ENCODE measurements at regions not wholly inside any gene's neighbourhood (a gene's known extent, or its start where the extent isn't known, plus 50 kb on each side); places are given as distances from the start of the nearest gene placed in this dataset.

DNA sequence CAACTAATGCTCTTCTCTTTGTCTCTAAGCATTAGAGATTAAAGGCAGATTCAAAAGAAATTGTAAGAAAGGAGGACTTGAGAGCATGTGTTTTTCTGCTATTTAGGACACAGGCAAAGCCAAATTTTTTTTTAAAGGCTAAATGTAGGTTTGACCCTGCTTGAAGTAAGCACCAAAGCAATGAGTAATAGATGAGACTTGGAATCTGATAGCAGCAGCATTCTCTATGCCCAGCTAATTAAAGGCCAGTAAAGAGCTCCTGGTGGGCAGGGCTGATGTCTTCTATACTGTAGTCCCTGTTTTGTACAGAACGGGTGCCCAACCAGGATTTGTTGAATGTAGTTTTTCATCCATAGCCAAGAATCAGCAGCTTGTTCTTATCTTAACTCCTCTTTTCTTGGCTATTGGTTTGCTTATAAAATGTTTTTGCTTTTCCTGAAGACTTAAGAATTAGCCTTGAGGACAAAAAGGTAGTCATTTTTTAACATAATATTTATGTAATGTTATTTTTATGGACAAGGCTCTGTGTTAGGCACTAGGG is 179.6 kb downstream of the LMO4 start:
- no peak for DNase-seq (ENCODE audit: low read depth in 2 of 2)

DNA sequence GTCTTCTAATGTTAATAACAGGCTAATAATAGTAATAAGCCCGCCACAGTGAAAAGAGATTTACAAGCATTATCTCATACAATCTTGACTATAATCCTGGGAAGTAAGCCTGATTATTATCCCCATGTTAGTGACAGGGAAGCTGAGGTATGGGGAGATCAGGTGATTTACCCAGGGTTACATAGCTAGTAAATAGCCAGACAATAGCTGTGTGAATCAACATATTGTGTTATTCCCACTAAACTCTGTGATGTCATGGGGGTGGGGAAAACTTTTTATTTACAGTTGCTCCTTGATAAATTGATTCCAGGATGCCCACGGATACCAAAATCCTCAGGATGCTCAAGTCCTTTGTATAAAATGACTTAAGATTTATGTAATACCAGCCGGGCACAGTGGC is 181.9 kb downstream of the LMO4 start:
- no peak for DNase-seq (ENCODE audit: low read depth in 2 of 2)

DNA sequence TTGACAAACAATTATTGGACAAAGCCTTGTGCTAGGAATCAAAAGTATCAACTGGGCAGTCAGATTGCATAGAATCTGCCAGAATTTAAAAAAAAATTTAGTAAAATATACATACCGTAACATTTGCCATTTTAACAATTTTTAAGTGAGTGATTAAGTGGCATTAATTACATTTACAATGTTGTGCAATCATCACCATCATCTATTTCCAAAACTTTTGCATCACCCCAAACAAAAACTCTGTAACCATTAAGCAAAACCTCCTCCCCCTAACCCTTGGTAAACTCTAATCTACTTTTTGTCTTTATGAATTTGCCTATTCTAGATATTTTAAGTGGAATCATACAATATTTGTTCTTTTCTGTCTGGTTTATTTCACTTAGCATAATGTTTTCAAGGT is 182.8 kb downstream of the LMO4 start:
- DNase-seq (ENCODE audit: low read depth in 2 of 2) = no peak

DNA sequence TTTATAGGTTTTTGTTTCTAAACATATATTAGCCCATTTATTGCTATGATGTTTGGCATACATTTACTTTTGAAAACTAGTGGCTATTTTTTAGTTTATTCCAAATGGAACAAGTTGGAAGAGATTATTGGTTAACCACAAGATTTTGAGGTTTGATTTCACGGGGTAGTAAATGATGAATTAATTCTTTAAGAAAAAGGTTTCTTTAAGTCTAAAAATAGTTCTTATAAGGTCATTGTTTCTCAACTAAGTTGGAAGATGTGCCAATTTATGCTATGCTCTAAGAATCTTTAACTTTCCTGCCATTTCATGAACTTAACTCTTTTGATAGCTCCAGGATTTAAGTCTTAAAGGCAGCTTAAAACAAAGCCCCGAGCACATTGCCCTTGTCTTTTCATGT is 183.8 kb downstream of the LMO4 start:
- no peak for DNase-seq (ENCODE audit: low read depth in 2 of 2)

DNA sequence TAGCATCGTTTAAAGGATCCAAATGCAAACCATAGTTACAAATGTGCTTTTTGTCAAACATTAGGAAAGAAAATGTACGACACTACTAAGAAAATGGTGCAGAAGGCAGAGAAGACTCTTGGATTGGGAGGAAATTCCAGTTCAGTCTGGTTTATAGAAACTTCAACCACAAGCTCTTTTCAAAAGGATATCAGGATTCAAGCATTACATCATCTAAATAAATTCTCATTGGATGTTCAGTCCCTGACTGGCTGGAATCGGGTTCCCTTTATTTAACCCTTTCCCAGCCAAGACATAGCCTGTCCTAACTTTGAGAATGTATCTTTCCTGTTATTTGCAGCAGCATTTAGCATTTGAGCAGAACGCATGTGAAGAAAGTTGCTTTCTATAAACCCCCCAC is 184.6 kb downstream of the LMO4 start:
- DNase-seq (ENCODE audit: low read depth in 2 of 2) = no peak

DNA sequence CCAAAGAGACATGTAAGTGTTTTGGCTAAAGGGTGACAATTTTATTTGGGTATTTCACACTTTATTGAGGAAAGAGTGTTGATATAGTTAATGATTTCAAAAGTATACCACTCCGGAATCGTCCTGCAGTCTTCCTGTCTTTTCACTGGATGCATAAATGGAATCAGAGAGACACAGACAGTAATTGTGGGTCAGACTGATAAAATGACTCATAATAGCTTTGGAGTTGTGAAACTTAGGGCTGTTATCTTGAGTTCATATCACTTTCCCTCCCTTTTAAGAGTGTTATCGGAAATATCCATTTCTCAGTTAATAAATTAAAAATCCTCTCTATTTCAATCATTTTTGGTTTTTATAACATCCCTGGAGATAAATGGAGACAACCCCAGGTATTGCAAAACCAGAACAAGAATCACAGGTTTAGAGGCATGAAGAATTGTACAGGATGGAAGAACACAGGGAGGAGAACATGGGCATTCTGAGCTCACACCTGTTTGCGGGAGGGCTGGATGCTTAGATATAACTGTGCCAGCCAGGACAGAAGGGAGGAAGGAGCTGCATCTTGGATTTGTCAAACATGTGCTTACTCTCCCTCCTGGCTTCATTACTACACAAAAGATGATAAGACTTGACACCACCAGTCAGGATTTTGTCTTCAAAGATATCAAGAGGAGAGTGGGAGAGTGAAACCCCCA is 185.4 kb downstream of the LMO4 start:
- no peak for DNase-seq (ENCODE audit: low read depth in 2 of 2)

DNA sequence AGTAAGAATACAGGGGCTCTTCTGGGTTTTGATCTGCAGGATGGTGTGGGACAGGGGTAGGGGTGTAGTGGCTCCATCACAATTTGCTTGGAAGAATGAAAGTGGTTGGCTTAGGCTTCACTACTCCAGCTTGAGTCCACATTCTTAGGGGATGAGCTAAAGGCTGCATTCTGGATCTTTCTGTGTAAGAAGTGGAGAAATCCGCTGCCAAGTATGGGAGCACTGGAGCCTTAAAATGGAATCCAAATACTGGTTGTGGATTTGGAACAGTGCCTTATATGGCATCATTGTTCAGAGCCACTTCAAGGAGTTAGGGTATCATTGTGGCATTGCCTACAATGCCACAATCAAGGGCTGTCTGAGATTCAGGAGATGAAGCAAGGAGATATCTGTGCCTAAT is 187.1 kb downstream of the LMO4 start:
- no peak for DNase-seq (ENCODE audit: low read depth in 2 of 2)

DNA sequence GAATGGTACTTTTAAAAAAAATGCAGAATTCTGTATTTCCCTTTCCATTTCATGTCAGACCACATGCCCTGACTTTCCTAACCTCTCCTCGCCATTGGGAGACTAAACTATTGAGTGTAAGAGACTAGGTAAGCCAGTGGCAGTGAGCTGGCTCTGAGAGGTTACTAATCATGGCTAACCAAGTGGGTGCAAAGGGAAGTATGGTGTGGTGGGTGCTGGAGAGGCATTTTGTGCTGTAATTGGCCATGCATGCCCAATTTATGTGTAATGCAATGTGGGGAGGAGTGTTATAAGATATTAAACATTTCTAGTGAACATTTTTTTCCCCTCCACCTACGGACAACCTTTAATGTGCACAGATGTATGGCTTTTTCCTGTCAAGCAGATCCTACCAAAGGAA is 190.1 kb downstream of the LMO4 start:
- DNase-seq (ENCODE audit: low read depth in 2 of 2) = no peak

DNA sequence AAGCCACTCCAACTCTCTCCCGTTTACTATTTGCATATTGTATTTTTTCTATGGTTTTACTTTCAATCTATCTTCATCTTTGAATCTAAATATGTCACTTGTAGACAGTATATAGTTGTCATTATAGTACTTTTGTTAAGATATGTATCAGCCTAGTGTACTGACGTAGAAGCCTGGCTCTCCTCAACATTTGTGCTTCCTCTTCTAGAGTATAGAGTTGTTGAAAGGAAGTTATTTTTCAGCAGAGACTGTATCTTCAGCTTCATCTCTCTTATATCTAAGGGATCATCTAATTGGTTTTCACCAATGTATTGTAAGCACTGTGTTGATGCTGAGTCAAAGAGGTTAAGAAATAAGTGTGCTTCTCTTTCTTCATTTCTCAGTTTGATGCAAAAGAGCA is 192.8 kb downstream of the LMO4 start:
- no peak for DNase-seq (ENCODE audit: low read depth in 2 of 2)

DNA sequence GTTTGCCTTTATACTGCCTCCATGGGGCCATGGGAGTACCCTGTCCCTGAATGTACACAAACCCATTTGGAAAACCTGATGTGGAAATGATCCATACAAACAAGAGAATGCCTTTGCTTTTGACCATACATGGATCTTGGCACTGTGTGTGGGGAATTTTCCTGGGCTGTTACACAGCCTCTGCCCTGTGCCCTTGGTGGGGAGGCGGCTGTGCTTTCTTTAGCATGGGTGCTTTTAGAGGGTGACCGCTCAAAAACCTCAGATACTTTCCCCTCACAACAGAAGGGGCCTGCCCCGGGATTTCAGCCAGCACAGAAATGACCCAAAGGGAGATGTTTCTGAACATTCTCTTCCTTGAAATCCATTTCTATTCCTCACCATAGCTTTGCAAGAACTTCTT is 194.8 kb downstream of the LMO4 start:
- no peak for DNase-seq (ENCODE audit: low read depth in 2 of 2)

DNA sequence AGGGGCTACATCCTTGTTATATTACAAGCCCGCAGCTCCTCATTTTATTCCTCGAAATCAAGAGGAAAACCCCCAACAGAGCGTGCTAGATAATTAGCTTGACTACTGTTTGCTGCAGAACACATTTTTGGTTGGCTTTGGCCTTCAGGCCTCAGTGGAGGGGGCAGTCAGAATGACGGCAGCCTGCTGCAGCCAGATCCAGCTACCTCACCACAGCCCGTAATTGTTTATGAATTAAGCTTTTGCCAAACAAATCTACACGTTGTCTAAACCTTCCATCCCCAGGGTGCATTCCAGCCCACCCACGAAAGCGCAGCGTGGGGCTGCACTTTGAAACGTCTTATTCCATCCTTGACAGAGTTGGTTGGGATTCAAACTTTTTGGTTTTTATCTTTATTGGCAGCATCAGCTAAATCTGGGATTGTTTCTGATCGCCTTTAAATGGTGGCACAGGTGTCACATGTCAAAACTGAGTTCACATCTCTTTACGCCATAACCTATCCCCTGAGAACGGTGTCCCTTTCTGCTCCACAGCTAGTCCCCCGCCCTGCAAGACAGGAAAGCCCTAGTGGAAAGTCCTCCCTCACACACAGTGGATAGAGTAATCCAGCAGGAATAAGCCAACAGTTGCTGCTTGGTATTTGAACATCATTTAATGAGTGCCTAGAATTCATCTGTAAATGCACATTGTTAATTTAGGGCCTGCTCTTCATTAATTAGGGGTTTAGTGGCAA is 195.5 kb downstream of the LMO4 start:
- DNase-seq (ENCODE audit: low read depth in 2 of 2) = no peak

DNA sequence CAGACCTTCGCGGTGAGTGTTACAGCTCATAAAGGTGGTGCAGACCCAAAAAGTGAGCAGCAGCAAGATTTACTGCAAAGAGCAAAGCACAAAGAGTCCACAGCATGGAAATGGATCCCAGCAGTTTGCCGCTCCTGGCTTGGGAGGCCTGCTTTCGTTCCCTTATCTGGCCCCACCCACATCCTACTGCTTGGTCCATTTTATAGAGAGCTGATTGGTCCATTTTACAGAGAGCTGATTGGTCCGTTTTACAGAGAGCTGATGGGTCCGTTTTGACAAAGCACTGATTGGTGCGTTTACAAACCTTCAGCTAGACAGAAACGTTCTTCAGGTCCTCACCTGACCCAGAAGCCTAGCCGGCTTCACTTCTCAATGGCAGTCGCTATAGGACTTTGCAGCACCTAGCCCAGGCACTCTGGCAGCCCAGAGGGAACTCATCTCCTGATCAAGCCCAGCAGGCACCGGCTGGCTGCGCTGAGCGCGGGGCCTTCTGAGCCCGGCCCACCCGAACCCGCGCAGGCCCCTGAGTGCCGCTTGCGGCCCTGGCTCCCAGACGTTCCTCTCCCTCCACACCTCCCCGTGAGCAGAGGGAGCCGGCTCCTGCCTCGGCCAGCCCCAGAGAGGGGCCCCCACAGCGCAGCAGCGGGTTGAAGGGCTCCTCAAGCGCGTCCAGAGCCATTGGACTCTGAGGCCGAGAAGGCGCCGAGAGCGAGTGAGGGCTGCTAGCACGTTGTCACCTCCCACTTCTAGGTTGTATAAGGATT is 200.3 kb downstream of the LMO4 start:
- DNase-seq (ENCODE audit: low read depth in 2 of 2) = no peak

DNA sequence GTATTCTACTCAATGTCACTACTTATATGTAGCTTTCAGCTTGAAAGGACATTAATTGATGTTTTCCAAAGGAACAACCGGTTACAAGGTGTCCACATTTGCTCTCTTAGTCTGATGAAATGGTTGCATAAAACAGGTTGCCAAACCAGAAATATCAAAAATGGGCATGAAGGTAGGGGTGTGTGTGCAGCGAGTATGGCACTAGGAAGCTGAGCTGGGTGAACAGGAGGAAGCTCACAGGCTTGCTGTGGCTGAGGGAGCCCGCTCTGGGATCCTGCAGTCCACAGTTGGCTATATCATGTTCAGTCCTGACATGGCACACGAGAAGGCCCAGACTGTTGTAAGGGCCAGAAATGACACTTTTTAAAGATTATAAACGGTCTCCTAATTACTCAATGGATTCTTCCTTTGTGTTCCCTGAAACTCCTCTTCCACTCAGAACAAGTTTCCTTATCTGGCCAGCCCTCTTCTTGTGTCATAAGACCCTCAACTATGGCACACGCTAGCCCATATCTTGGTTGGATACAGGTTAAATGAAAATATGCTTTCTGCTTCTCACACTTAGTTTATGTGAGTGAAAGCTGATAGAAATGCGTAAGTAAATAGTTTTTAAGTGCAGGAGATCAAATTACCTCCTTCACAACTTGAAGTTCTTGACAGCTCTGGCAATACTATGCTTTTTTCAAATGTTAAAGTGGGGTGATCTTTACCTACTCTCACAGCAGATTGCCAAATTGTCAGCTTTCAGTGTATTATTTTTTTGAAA is 201.5 kb downstream of the LMO4 start:
- no peak for DNase-seq (ENCODE audit: low read depth in 2 of 2)

DNA sequence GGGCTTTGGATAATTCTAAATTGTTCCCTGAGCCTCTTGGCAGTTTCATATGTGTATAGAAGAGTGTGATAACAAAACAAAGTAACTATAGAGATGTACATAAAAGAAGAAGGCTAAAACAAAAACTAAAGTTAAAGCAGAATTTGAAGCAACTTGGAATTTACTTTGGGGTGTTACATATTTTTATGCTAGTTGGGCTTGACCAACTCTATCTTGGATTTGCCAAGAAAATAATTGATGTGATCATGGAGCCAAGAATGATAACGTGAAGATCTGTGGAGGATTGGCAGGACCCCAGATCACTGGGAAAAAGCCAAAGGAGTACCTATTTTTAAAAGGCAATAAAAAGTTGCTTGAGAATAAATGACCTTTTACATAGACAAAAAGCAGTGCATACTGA is 206.9 kb downstream of the LMO4 start:
- DNase-seq (ENCODE audit: low read depth in 2 of 2) = no peak

DNA sequence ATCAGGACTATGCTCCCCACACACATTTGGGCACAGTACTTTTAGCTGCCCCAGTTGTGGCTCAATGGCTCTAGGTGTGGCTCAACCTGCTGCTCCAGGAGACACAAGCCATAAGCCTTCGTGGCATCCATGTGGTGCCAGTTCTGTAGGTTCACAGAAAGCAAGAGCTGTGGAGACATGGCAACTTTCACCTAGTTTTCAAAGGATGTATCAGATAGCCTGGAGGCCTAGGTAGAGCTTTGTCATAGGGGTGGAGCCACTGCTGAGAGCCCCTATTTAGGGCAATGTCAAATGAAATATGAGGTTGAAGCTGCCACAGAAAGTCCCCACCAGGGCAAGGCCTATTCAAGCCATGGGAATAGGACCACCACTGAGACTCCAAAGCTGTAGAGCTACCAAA is 210.5 kb downstream of the LMO4 start:
- DNase-seq (ENCODE audit: low read depth in 2 of 2) = no peak

DNA sequence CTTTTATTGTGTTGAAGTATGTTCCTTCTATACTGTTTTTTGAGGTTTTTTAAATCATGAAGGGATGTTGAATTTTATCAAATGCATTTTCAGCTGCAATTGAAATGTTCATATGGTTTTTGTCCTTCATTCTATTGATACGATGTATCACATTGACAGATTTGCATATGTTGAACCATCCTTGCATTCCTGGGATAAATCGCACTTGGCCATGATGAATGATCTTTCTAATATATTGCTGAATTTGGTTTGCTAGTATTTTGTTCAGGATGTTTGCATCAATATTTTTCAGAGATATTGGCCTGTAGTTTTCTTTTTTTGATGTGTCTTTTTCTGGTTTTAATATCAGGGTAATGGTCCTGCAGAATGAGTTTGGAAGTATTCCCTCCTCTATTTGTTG is 214.0 kb downstream of the LMO4 start:
- no peak for DNase-seq (ENCODE audit: low read depth in 2 of 2)

DNA sequence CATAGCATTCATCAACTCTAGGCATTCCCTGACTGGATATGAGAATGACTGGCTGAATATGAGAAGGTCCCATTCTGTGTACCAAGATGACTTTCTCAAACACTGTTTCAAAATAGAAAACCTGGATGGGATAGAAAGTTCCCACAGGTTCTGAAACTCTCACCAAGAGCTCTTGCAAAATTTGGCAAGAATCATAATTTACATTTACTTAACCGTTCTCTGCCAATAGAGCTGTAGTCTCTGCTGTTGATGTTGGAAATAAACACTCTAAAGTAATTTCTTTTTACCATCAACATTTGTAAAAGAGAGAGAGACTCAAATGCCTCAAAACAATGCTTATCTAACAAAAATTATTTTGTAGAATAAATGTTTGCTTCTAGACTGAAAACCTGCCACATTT is 221.1 kb downstream of the LMO4 start:
- DNase-seq (ENCODE audit: low read depth in 2 of 2) = no peak

DNA sequence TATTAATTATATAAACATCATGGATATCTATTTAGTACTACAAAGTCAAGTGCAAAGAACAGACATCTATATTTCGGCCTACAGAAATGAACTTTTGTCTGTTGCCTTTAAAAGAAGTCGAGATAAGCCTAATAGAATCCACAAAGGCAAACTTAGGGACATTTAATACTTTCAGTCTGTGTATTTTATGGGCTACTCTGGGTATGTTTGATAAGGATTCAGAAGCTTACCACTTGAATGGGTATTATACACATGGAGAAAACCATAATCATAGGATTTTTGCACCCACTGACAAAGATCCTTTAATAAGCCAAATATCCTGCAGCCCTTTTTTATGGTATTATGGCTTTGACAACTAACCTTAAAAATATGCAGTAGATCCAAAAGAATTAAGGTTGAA is 224.8 kb downstream of the LMO4 start:
- DNase-seq (ENCODE audit: low read depth in 2 of 2) = no peak

DNA sequence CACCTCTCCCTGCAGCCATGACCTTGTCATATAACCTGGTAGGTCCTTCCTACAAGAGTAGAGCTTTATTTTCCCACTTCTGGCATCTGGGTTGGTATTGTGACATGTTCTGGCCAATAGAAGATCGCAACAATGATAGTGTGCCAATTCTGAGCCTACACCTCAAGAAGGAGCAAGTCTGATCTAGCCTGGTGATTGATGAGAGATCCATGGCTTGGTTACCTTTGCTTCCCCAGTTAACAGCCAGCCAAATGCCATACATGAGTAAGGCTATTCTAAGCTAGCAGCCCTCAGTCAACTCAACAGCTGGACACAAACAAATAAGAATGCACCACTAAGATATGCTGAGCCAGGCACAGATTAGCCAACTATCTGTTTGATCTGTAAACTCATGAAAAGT is 226.7 kb downstream of the LMO4 start:
- DNase-seq (ENCODE audit: low read depth in 2 of 2) = no peak

DNA sequence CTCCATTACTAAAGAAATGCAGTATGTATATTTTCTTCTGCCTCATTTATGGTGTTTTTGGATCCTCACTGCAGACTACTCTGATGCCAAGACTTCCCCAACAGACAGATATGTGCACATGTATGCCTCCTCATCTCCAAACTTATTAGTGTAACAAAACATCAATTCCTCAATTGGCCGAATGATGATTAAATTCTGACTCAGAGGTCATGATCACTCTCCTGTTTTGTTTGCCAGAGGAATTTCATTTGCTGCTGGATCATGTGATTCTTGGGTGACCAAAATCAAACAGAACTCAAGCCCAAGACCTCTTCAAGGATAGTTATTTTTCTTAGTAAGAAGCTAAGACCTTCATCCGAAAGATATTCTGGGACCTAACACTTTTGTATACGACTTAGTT is 227.6 kb downstream of the LMO4 start:
- DNase-seq (ENCODE audit: low read depth in 2 of 2) = no peak

DNA sequence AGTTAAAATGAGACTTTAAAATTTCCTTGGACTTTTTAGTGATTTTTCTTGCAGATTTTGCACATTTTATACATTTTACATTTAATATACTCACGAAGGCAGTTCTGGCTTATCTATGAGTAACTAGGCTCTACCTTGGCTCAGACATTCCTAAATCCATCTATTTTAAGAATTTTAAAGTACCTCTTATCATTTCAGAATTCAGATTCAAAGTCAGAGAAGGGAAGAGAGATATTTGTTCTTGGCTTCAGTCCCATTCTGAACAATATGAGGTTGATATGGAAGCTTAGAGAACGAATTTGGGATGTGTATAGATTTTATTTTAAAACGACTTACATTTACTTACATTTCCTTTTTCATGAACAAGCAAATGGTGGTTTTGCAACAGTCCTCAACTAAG is 230.2 kb downstream of the LMO4 start:
- no peak for DNase-seq (ENCODE audit: low read depth in 2 of 2)

DNA sequence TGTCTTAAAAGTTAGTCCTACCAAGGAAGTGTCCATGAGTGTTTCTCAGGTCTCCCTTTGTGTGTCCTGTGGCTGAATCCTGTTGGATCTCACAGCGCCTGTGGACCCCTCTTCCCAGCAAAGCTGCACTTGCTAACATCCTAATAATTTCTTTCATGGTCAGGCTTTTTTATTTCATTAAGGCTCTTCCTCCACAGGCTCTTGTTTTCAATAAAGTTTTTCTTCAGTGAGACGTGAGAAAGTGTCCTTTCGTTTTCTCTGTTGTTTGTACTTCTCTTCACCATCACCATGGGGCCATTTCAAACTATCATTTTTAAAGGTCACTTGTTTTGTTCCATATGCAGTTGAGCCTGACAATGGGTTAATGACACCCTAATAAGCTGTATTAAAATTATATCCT is 231.5 kb downstream of the LMO4 start:
- no peak for DNase-seq (ENCODE audit: low read depth in 2 of 2)
